Osteoblast (primary cell): ENCODE measurements at regions not wholly inside any gene's neighbourhood (a gene's known extent, or its start where the extent isn't known, plus 50 kb on each side); places are given as distances from the start of the nearest gene placed in this dataset.
A peak's percentile ranks its signal among the peaks of the same experiment; 100 is the strongest.

Source experiments
- DNase-seq: peaks from one replicate; pipeline ENCODE4 v3.0.0; 2011; ENCODE audit warnings: low spot score, mixed read lengths; ENCODE audit not compliant: insufficient read length; ENCODE audit errors: missing footprints
- H2AFZ ChIP-seq: 2 replicates; pipeline ENCODE4 v1.6.0; 2011; ENCODE audit warnings: mild to moderate bottlenecking, low read length
- H3K27ac ChIP-seq: 2 replicates; pipeline ENCODE4 v1.5.1; 2011; ENCODE audit warnings: mild to moderate bottlenecking, low read depth, low read length, moderate library complexity
- H3K27me3 ChIP-seq: 2 replicates; pipeline ENCODE4 v1.6.0; 2012; ENCODE audit warnings: mild to moderate bottlenecking, control low read depth, inconsistent platforms, low read length, moderate library complexity; ENCODE audit not compliant: insufficient read depth
- H3K36me3 ChIP-seq: 2 replicates; pipeline ENCODE4 v1.5.1; 2011; ENCODE audit warnings: mild to moderate bottlenecking, low read length, control low read depth, moderate library complexity; ENCODE audit not compliant: insufficient read depth
- H3K4me1 ChIP-seq: 2 replicates; pipeline ENCODE4 v1.5.1; 2011; ENCODE audit warnings: mild to moderate bottlenecking, low read length, control low read depth, moderate library complexity; ENCODE audit not compliant: insufficient read depth
- H3K4me2 ChIP-seq: 2 replicates; pipeline ENCODE4 v1.6.0; 2011; ENCODE audit warnings: mild to moderate bottlenecking, low read length; ENCODE audit not compliant: insufficient read depth
- H3K4me3 ChIP-seq: fragments of 200-600 bp; sonication (generic); 3 replicates; pipeline ENCODE4 v1.5.1; 2012; ENCODE audit warnings: mild to moderate bottlenecking, low read length, inconsistent platforms; ENCODE audit not compliant: insufficient read depth
- H3K79me2 ChIP-seq: 2 replicates; pipeline ENCODE4 v1.6.0; 2012; ENCODE audit warnings: mild to moderate bottlenecking, low read length, control low read depth, inconsistent platforms; ENCODE audit not compliant: insufficient read depth
- H3K9me3 ChIP-seq: 2 replicates; pipeline ENCODE4 v1.5.1; 2011; ENCODE audit warnings: low read depth, low read length, control low read depth
- H4K20me1 ChIP-seq: 2 replicates; pipeline ENCODE4 v1.6.0; 2012; ENCODE audit warnings: mild to moderate bottlenecking, low read length, control low read depth; ENCODE audit not compliant: insufficient read depth
- TF ChIP-seq, protein P1 (sequence below): IDR thresholded peaks from 2 replicates; pipeline ENCODE4 v1.5.1; 2011; ENCODE audit warnings: mild to moderate bottlenecking, low read depth, low read length, moderate library complexity; ENCODE audit errors: extremely low read depth

DNA sequence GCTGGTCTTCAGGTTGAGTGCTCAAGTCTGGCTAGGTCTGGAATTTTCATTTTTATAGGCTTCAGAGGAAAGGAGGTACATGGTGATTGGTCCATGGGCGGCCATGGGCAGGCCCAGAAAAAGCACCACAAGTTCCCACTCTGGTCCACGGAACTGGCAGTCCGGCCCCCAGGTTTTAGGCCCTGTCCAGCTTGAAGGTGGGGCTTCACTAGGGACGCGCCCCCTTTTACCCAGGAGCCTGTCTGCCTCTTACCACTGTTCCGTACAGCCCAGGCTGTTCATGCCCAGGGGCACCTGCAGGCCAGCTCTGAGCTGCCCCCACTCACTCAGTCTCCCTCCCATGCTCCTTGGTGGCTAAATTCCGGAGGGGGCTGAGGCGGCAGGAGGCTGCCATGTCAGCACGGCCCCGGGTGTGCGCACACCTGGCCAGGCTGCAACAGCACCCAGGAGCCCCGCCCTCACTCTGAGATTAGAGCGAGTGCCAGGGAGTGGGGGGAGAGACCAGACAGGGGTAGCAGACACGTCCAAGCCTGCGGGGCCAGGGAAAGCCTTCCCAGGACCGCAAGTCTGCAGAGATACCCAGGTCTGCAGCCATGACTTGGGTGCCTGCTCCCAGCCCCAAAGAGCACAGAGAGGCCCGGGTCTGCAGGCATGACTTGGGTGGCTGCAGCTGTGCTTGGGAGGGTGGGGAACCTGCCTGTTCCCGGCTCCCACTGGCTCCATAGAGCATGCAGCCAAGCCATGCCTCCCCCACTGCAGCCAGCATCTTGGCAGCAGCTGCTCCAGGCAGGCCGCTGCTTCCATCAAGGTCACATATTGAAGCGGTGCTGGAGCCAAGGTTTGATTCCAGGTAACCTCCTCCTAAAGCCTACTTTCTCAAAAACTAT lies 390.2 kb upstream of the SGCD start:
- no peak overlapping the region for H3K4me2 ChIP-seq
- no peaks in the 10 kb centered on the region for H4K20me1 ChIP-seq
- no peak overlapping the region for H2AFZ ChIP-seq
- TF ChIP-seq, protein P1, sequence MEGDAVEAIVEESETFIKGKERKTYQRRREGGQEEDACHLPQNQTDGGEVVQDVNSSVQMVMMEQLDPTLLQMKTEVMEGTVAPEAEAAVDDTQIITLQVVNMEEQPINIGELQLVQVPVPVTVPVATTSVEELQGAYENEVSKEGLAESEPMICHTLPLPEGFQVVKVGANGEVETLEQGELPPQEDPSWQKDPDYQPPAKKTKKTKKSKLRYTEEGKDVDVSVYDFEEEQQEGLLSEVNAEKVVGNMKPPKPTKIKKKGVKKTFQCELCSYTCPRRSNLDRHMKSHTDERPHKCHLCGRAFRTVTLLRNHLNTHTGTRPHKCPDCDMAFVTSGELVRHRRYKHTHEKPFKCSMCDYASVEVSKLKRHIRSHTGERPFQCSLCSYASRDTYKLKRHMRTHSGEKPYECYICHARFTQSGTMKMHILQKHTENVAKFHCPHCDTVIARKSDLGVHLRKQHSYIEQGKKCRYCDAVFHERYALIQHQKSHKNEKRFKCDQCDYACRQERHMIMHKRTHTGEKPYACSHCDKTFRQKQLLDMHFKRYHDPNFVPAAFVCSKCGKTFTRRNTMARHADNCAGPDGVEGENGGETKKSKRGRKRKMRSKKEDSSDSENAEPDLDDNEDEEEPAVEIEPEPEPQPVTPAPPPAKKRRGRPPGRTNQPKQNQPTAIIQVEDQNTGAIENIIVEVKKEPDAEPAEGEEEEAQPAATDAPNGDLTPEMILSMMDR = no peak
- H3K27ac ChIP-seq = no peak overlapping the region
- no peaks in the 10 kb centered on the region for H3K36me3 ChIP-seq
- H3K4me3 ChIP-seq = no peak overlapping the region
- no peaks in the 10 kb centered on the region for H3K79me2 ChIP-seq
- peak; percentile 18 for DNase-seq
- no peaks in the 10 kb centered on the region for H3K9me3 ChIP-seq
- H3K4me1 ChIP-seq = no peaks in the 10 kb centered on the region
- H3K27me3 ChIP-seq = no peaks in the 10 kb centered on the region

DNA sequence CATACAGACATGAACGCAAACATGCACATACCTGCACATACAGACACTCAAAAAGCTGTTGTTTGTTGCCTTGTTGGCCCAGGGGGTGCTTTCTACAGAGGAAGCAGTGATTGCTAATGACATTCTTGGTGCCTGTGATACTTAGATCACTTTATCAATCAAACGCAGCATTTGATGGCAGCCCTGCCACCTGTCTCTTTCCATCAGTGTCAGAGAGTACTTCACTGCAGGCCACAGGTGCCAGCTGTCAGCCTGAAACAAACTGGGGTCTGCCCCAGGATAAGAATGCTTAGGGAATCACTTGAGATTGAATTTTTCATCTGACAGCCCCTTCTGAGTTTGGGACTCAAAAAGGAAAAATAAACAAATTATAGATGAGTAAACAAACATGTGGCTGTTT lies 388.9 kb upstream of the SGCD start:
- H3K36me3 ChIP-seq = no peaks in the 10 kb centered on the region
- no peaks in the 10 kb centered on the region for H3K79me2 ChIP-seq
- H3K4me2 ChIP-seq = no peak overlapping the region
- H3K4me3 ChIP-seq = no peak overlapping the region
- H3K27ac ChIP-seq = no peak overlapping the region
- H3K27me3 ChIP-seq = no peaks in the 10 kb centered on the region
- no peaks in the 10 kb centered on the region for H3K9me3 ChIP-seq
- DNase-seq = no peak
- H3K4me1 ChIP-seq = no peaks in the 10 kb centered on the region
- H4K20me1 ChIP-seq = no peaks in the 10 kb centered on the region
- TF ChIP-seq, protein P1 = no peak
- H2AFZ ChIP-seq = no peak overlapping the region

DNA sequence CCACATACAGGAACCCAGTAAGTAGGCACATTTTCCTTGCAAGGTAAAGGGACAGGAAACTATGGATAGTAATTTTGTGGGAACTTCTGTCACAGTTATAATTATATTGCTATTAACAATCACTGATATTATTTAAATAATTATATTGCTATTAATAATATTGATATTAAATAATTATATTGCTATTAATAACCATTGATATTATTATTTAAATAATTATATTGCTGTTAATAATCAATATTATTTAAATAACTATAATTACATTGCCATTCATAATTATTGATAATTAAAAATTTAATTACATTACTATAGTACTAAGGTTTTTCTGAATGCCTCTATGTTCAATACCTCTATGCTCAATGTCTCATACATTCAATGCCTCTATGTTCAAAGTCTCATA lies 385.6 kb upstream of the SGCD start:
- TF ChIP-seq, protein P1 = no peak
- no peaks in the 10 kb centered on the region for H4K20me1 ChIP-seq
- no peak overlapping the region for H3K4me2 ChIP-seq
- H3K9me3 ChIP-seq = no peaks in the 10 kb centered on the region
- DNase-seq = no peak
- H3K79me2 ChIP-seq = no peaks in the 10 kb centered on the region
- no peaks in the 10 kb centered on the region for H3K27me3 ChIP-seq
- no peak overlapping the region for H3K4me3 ChIP-seq
- H2AFZ ChIP-seq = no peak overlapping the region
- no peaks in the 10 kb centered on the region for H3K4me1 ChIP-seq
- H3K36me3 ChIP-seq = no peaks in the 10 kb centered on the region
- no peak overlapping the region for H3K27ac ChIP-seq

DNA sequence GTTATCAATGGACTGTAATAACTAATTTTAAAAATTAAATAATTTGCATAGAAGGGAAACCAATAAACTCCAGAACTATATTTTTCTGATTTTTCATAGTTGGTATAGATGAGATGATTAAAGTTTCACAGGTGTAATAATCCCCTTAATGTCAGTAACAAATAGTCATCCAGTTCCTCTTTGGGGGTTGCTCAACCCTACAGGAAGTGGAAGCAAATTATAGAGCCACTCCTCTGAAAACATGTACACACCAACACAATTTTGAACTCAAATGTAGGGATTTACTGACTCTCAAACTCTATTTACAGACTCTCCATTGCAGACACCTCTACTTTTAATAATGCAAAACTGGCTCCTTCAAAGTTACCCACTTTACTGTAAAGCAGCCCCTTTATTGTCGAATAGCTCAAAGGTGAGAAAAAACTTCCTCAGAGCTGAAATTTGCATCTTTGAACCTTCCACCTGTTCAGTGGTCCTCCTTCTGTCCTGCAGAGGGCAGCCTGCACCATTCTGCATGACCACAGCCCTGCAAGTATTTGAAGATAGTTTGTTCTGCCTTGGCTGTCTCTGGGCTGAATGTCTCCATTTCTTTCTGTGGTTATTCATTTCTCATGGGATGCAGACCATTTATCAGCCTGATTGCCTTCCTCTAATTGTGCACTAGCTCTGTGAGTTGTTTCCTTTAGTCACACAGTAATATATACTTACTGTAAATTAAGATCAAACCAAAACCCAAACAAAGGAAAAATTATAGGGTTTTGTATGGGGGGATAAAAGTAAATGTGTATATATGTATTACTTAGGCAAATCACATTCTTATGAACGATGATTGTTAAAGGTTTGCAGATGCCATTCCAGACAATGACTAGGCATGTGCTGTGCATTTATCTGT lies 383.2 kb upstream of the SGCD start:
- no peak overlapping the region for H2AFZ ChIP-seq
- H3K4me1 ChIP-seq = no peaks in the 10 kb centered on the region
- peak; percentile 72 for DNase-seq
- H3K79me2 ChIP-seq = no peaks in the 10 kb centered on the region
- no peaks in the 10 kb centered on the region for H4K20me1 ChIP-seq
- no peak overlapping the region for H3K27ac ChIP-seq
- no peaks in the 10 kb centered on the region for H3K36me3 ChIP-seq
- no peak overlapping the region for H3K4me3 ChIP-seq
- H3K27me3 ChIP-seq = no peaks in the 10 kb centered on the region
- TF ChIP-seq, protein P1 = peak; percentile 89
- H3K9me3 ChIP-seq = no peaks in the 10 kb centered on the region
- H3K4me2 ChIP-seq = no peak overlapping the region
